ENCODE measurements at regions not wholly inside any gene's neighbourhood (a gene's known extent, or its start where the extent isn't known, plus 50 kb on each side); places are given as distances from the start of the nearest gene placed in this dataset.

DNA sequence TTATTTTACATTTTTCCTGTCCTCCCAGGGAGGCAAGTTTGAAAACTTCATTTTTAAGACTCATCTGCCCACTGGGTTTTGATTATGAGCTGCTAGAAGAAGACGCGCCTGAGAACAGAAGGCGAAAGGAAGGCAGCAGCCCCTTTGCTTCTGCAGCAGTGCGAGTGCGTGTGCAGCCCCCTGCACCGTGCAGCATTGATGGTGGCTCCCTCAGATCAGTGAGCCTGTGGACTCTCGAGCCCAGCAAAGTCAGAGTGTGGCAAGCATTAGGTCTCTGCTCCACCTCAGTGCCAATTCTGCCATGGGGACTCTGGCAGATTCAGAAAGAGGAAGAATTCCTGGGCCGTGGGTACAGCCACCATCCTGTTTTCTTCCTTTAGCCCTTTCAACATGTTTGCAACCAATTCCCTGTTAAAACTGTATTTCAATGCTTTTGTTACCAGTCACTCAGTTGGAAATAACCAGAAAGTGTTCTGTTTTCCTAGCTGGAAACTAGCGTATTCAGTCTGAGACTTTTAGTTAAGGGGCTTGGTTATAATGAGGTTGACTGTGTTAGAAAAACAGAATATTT, 134.8 kb upstream of the OGFRL1 start:
- Mint-ChIP-seq H3K27ac (ENCODE audit: unreplicated experiment) (no peak overlapping the region), H3K9me3 (ENCODE audit: unreplicated experiment) (no peaks in the 10 kb centered on the region), H3K27me3 (ENCODE audit: unreplicated experiment) (peaks cover 2% of the 10 kb centered on the region), H3K4me3 (ENCODE audit: unreplicated experiment) (no peak overlapping the region), H3K36me3 (ENCODE audit: unreplicated experiment) (no peaks in the 10 kb centered on the region), H3K4me1 (ENCODE audit: low read depth, unreplicated experiment) (peaks cover 32% of the 10 kb centered on the region)
- TF ChIP-seq, protein P1, sequence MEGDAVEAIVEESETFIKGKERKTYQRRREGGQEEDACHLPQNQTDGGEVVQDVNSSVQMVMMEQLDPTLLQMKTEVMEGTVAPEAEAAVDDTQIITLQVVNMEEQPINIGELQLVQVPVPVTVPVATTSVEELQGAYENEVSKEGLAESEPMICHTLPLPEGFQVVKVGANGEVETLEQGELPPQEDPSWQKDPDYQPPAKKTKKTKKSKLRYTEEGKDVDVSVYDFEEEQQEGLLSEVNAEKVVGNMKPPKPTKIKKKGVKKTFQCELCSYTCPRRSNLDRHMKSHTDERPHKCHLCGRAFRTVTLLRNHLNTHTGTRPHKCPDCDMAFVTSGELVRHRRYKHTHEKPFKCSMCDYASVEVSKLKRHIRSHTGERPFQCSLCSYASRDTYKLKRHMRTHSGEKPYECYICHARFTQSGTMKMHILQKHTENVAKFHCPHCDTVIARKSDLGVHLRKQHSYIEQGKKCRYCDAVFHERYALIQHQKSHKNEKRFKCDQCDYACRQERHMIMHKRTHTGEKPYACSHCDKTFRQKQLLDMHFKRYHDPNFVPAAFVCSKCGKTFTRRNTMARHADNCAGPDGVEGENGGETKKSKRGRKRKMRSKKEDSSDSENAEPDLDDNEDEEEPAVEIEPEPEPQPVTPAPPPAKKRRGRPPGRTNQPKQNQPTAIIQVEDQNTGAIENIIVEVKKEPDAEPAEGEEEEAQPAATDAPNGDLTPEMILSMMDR (IDR thresholded peaks at IDR 0.05; ENCODE audit: partially characterized antibody, unreplicated experiment): no peak
- no peak for DNase-seq

DNA sequence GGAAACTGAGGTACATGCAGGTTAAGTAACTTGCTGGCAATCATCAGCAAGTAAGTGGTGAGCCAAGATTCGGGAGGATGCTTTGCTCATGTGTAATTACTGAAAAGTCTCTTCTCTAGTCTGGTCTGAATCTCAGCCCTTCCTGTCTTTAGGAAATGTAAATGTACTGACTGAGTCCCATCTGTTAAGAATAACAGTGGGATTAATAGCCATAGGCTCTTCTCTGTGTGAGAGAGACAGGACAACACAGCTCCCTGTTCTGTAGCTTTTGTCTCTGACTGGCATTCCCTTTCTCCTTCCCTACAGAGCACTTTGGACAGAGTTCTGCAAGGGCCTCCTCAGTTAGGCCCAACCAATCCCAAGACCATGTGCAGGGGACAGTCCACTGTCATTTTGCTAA, 131.3 kb upstream of the OGFRL1 start:
- Mint-ChIP-seq H3K4me3 (ENCODE audit: unreplicated experiment) (no peak overlapping the region), H3K9me3 (ENCODE audit: unreplicated experiment) (no peaks in the 10 kb centered on the region), H3K36me3 (ENCODE audit: unreplicated experiment) (no peaks in the 10 kb centered on the region), H3K27ac (ENCODE audit: unreplicated experiment) (peak overlapping the region; percentile 70), H3K27me3 (ENCODE audit: unreplicated experiment) (peaks cover 2% of the 10 kb centered on the region), H3K4me1 (ENCODE audit: low read depth, unreplicated experiment) (peaks cover 41% of the 10 kb centered on the region)
- TF ChIP-seq, protein P1 (IDR thresholded peaks at IDR 0.05; ENCODE audit: partially characterized antibody, unreplicated experiment): no peak
- no peak for DNase-seq

DNA sequence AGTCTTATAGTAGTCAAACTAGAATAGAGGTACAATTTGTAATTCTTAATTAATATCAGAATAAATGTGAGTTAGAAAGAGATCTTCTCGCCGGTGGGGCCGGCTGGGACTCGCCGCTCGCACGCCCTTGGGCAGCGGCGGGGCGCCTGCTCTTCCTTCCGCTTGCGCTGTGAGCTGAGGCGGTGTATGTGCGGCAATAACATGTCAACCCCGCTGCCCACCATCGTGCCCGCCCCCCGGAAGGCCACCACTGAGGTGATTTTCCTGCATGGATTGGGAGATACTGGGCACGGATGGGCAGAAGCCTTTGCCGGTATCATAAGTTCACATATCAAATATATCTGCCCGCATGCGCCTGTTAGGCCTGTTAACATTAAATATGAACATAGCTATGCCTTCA, 123.7 kb upstream of the OGFRL1 start:
- Mint-ChIP-seq H3K9me3 (ENCODE audit: unreplicated experiment) (no peaks in the 10 kb centered on the region), H3K4me1 (ENCODE audit: low read depth, unreplicated experiment) (peaks cover 8% of the 10 kb centered on the region), H3K4me3 (ENCODE audit: unreplicated experiment) (no peak overlapping the region), H3K36me3 (ENCODE audit: unreplicated experiment) (no peaks in the 10 kb centered on the region), H3K27ac (ENCODE audit: unreplicated experiment) (no peak overlapping the region), H3K27me3 (ENCODE audit: unreplicated experiment) (no peaks in the 10 kb centered on the region)
- TF ChIP-seq, protein P1 (IDR thresholded peaks at IDR 0.05; ENCODE audit: partially characterized antibody, unreplicated experiment): no peak
- DNase-seq: no peak

DNA sequence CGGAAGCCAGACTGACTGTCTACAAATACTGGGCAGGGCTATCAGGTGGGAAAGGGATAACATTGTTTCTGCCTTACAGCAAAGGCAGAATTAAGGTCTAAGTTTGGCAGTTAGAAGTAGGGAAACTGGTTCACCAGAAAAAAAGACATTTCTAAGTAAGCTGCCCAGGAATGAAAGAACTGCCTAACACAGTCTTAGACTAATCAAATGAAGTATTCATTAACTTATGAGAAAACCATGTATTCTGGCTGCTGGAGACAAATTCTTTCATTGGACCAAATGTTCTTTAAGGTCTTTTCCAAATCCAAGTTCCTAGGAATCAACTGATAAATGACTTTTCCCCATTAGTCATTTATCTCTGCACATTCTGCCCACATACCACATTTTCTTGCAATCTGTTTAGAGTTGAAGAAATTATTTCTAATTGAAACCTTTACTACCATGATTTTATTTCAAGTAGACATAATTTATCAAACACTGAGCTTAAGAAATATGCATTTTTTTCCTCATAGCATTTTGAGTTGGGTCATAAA, 120.3 kb upstream of the OGFRL1 start:
- H3K36me3 Mint-ChIP-seq (ENCODE audit: unreplicated experiment): no peaks in the 10 kb centered on the region
- H3K27ac Mint-ChIP-seq (ENCODE audit: unreplicated experiment): no peak overlapping the region
- H3K4me3 Mint-ChIP-seq (ENCODE audit: unreplicated experiment): no peak overlapping the region
- H3K4me1 Mint-ChIP-seq (ENCODE audit: low read depth, unreplicated experiment): no peaks in the 10 kb centered on the region
- no peaks in the 10 kb centered on the region for H3K9me3 Mint-ChIP-seq (ENCODE audit: unreplicated experiment)
- no peak for DNase-seq
- TF ChIP-seq, protein P1 (IDR thresholded peaks at IDR 0.05; ENCODE audit: partially characterized antibody, unreplicated experiment): no peak
- H3K27me3 Mint-ChIP-seq (ENCODE audit: unreplicated experiment): no peaks in the 10 kb centered on the region

DNA sequence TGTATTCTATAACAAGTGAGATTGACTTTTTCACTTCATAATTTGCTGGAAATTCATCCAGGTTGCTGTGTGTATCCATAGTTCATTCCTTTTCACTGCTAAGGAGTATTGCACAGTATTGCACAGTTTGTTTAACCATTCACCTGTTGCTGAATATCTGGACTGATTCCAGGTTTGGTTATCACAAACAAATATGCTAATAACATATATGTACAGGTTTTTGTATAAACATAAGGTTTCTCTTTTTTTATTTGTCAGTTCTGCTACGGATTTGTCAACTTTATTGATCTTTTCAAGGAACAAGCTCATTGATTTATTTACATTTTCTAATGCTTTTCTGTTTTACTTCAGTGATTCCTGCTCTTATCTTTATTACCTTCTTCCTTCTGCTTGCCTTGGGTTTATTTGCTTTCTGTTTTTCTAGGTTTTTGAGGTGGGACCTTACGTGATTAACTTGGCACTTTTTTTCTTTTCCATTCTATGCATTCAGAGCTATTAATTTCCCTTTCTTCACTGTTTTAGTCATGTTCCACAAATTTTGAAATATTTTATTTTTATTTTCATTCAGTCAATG, 117.0 kb upstream of the OGFRL1 start:
- no peaks in the 10 kb centered on the region for H3K27me3 Mint-ChIP-seq (ENCODE audit: unreplicated experiment)
- H3K4me1 Mint-ChIP-seq (ENCODE audit: low read depth, unreplicated experiment): no peaks in the 10 kb centered on the region
- H3K36me3 Mint-ChIP-seq (ENCODE audit: unreplicated experiment): no peaks in the 10 kb centered on the region
- DNase-seq: no peak
- H3K4me3 Mint-ChIP-seq (ENCODE audit: unreplicated experiment): no peak overlapping the region
- no peaks in the 10 kb centered on the region for H3K9me3 Mint-ChIP-seq (ENCODE audit: unreplicated experiment)
- TF ChIP-seq, protein P1 (IDR thresholded peaks at IDR 0.05; ENCODE audit: partially characterized antibody, unreplicated experiment): no peak
- no peak overlapping the region for H3K27ac Mint-ChIP-seq (ENCODE audit: unreplicated experiment)

All from glutamatergic neuron (in vitro differentiated cells).